ENCODE measurements at regions not wholly inside any gene's neighbourhood (a gene's known extent, or its start where the extent isn't known, plus 50 kb on each side); places are given as distances from the start of the nearest gene placed in this dataset.
"Not testable (repeated sequence)": the region's sequence is repeated elsewhere in the genome, so short reads cannot be mapped to it uniquely, and the experiment has no call there.

GRCh38 chr3:78079514-78079913 is 1039.6 kb downstream of the ROBO2 start:
- no peaks in the 10 kb centered on the region for H3K27me3 ChIP-seq
- intact Hi-C loops (cut with DNase I) = no loop called here
- H3K9me3 ChIP-seq = no peaks in the 10 kb centered on the region
- no peaks in the 10 kb centered on the region for H3K4me1 ChIP-seq
- no peak for DNase-seq
- H3K4me3 ChIP-seq = no peak overlapping the region
- no peak overlapping the region for H3K27ac ChIP-seq
- ATAC-seq = no peak
- TF ChIP-seq CTCF (IDR thresholded peaks at IDR 0.05) = no peak
- no peaks in the 10 kb centered on the region for H3K36me3 ChIP-seq

- ATAC-seq (no peak), DNase-seq (no peak)
- no peak overlapping the region for H3K4me3 ChIP-seq
- H3K9me3 ChIP-seq = peaks cover 5% of the 10 kb centered on the region
- no peak overlapping the region for H3K27ac ChIP-seq
- intact Hi-C loops (cut with DNase I) = no loop called here
- no peak for TF ChIP-seq CTCF (IDR thresholded peaks at IDR 0.05)
- H3K36me3 ChIP-seq = no peaks in the 10 kb centered on the region
- no peaks in the 10 kb centered on the region for H3K27me3 ChIP-seq
- no peaks in the 10 kb centered on the region for H3K4me1 ChIP-seq
These were observed 1046.3 kb downstream of the ROBO2 start for GRCh38 chr3:78086150-78086549.

GRCh38 chr3:78087134-78087533 is 1047.2 kb downstream of the ROBO2 start:
- DNase-seq (no peak), ATAC-seq (no peak)
- peaks cover 5% of the 10 kb centered on the region for H3K9me3 ChIP-seq
- H3K27me3 ChIP-seq = no peaks in the 10 kb centered on the region
- H3K36me3 ChIP-seq = no peaks in the 10 kb centered on the region
- H3K4me1 ChIP-seq = no peaks in the 10 kb centered on the region
- TF ChIP-seq CTCF (IDR thresholded peaks at IDR 0.05) = no peak
- H3K27ac ChIP-seq = no peak overlapping the region
- H3K4me3 ChIP-seq = no peak overlapping the region
- intact Hi-C loops (cut with DNase I) = no loop called here

- Histone ChIP-seq H3K27me3 (no peaks in the 10 kb centered on the region), H3K9me3 (peaks cover 5% of the 10 kb centered on the region), H3K27ac (no peak overlapping the region), H3K4me1 (no peaks in the 10 kb centered on the region), H3K36me3 (no peaks in the 10 kb centered on the region), H3K4me3 (no peak overlapping the region)
- DNase-seq (no peak), ATAC-seq (no peak)
- no peak for TF ChIP-seq CTCF (IDR thresholded peaks at IDR 0.05)
- intact Hi-C loops (cut with DNase I) = no loop called here
These were observed 1048.1 kb downstream of the ROBO2 start for GRCh38 chr3:78088006-78088405.

GRCh38 chr3:78090382-78090781 is 1050.5 kb downstream of the ROBO2 start:
- H3K36me3 ChIP-seq = no peaks in the 10 kb centered on the region
- DNase-seq = no peak
- H3K9me3 ChIP-seq = peaks cover 5% of the 10 kb centered on the region
- intact Hi-C loops (cut with DNase I) = no loop called here
- H3K4me1 ChIP-seq = no peaks in the 10 kb centered on the region
- TF ChIP-seq CTCF (IDR thresholded peaks at IDR 0.05) = no peak
- no peak overlapping the region for H3K27ac ChIP-seq
- ATAC-seq = no peak
- H3K4me3 ChIP-seq = no peak overlapping the region
- no peaks in the 10 kb centered on the region for H3K27me3 ChIP-seq

- DNase-seq (no peak), ATAC-seq (no peak)
- no peak overlapping the region for H3K4me3 ChIP-seq
- H3K27ac ChIP-seq = no peak overlapping the region
- no peaks in the 10 kb centered on the region for H3K4me1 ChIP-seq
- TF ChIP-seq CTCF (IDR thresholded peaks at IDR 0.05) = no peak
- H3K27me3 ChIP-seq = no peaks in the 10 kb centered on the region
- intact Hi-C loops (cut with DNase I) = no loop called here
- peaks cover 5% of the 10 kb centered on the region for H3K9me3 ChIP-seq
- H3K36me3 ChIP-seq = no peaks in the 10 kb centered on the region
These were observed 1051.7 kb downstream of the ROBO2 start for GRCh38 chr3:78091478-78092119.

- intact Hi-C loops (cut with DNase I); H3K36me3 ChIP-seq; H3K4me3 ChIP-seq; H3K27me3 ChIP-seq; H3K4me1 ChIP-seq; H3K27ac ChIP-seq; H3K9me3 ChIP-seq; DNase-seq; ATAC-seq: not testable (repeated sequence)
These were observed 1052.7 kb downstream of the ROBO2 start for GRCh38 chr3:78092574-78092973.

Measured in upper lobe of right lung (tissue), 1 donor.